ENCODE measurements at regions not wholly inside any gene's neighbourhood (a gene's known extent, or its start where the extent isn't known, plus 50 kb on each side); places are given as distances from the start of the nearest gene placed in this dataset.

GRCh38 chr7:153640586-153640985 is 411.6 kb upstream of the DPP6 start:
- Histone ChIP-seq H3F3A (ENCODE audit: insufficient read depth, low read length, poor library complexity, severe bottlenecking) (no peaks in the 10 kb centered on the region), H3K4me3 (ENCODE audit: low read length) (no peak overlapping the region), H3K27ac (ENCODE audit: low read length) (no peak overlapping the region), H3K36me3 (ENCODE audit: insufficient read depth, low read length) (no peaks in the 10 kb centered on the region), H3K27me3 (ENCODE audit: insufficient read depth, low read depth, low read length) (no peaks in the 10 kb centered on the region), H2AFZ (ENCODE audit: low read depth, low read length) (no peak overlapping the region), H3K9me3 (ENCODE audit: low read length) (no peaks in the 10 kb centered on the region), H4K20me1 (ENCODE audit: insufficient read depth) (no peaks in the 10 kb centered on the region), H3K9ac (ENCODE audit: low read length) (no peak overlapping the region), H3K79me2 (replicated peaks; ENCODE audit: insufficient read depth, low read length) (no peaks in the 10 kb centered on the region), H3K4me2 (ENCODE audit: low read length) (no peak overlapping the region), H3K9me2 (ENCODE audit: insufficient read depth, low read length) (no peaks in the 10 kb centered on the region)
- TF ChIP-seq REST (IDR thresholded peaks at IDR 0.05; ENCODE audit: borderline replicate concordance) (no peak), EP300 (conservative IDR thresholded peaks at IDR 0.05; ENCODE audit: poor library complexity, severe bottlenecking) (no peak), RAD21 (conservative IDR thresholded peaks at IDR 0.05) (no peak), POLR2AphosphoS5 (IDR thresholded peaks at IDR 0.05) (no peak), TAF1 (IDR thresholded peaks at IDR 0.05; ENCODE audit: low read depth) (no peak), SMC3 (conservative IDR thresholded peaks at IDR 0.05; ENCODE audit: poor library complexity) (no peak), EZH2 (IDR thresholded peaks at IDR 0.05; ENCODE audit: borderline replicate concordance, insufficient read depth, low read length, poor library complexity, severe bottlenecking) (no peak), MXI1 (conservative IDR thresholded peaks at IDR 0.05; ENCODE audit: poor library complexity, severe bottlenecking) (no peak)
- TF ChIP-seq, protein P1, sequence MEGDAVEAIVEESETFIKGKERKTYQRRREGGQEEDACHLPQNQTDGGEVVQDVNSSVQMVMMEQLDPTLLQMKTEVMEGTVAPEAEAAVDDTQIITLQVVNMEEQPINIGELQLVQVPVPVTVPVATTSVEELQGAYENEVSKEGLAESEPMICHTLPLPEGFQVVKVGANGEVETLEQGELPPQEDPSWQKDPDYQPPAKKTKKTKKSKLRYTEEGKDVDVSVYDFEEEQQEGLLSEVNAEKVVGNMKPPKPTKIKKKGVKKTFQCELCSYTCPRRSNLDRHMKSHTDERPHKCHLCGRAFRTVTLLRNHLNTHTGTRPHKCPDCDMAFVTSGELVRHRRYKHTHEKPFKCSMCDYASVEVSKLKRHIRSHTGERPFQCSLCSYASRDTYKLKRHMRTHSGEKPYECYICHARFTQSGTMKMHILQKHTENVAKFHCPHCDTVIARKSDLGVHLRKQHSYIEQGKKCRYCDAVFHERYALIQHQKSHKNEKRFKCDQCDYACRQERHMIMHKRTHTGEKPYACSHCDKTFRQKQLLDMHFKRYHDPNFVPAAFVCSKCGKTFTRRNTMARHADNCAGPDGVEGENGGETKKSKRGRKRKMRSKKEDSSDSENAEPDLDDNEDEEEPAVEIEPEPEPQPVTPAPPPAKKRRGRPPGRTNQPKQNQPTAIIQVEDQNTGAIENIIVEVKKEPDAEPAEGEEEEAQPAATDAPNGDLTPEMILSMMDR (IDR thresholded peaks at IDR 0.05; ENCODE audit: poor library complexity, severe bottlenecking), result no peak

DNA sequence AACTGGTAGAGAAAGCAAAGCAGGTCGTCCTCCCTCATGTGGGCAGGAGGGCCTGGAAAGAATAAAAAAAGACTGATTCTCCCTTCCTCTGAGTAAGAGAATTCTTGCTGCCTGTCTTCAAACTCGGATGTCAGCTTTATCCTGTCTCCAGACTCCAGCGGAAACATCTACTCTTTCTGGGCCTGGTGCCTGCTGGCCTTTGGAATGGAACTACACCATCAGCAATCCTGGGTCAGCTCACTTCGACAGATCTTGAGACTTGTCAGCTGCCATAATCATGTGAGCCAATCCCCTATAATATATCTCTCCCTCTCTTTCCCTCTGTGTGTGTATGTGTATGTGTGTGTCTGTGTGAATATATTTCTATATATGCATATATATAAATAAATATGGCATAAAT is 411.0 kb upstream of the DPP6 start:
- no peaks in the 10 kb centered on the region for H3K9me3 ChIP-seq (ENCODE audit: low read length)
- no peak overlapping the region for H3K4me3 ChIP-seq (ENCODE audit: low read length)
- no peak overlapping the region for H3K9ac ChIP-seq (ENCODE audit: low read length)
- H3K79me2 ChIP-seq (replicated peaks; ENCODE audit: insufficient read depth, low read length), result no peaks in the 10 kb centered on the region
- H3F3A ChIP-seq (ENCODE audit: insufficient read depth, low read length, poor library complexity, severe bottlenecking), result no peaks in the 10 kb centered on the region
- no peak for TF ChIP-seq MXI1 (conservative IDR thresholded peaks at IDR 0.05; ENCODE audit: poor library complexity, severe bottlenecking)
- TF ChIP-seq SMC3 (conservative IDR thresholded peaks at IDR 0.05; ENCODE audit: poor library complexity), result no peak
- no peak for TF ChIP-seq RAD21 (conservative IDR thresholded peaks at IDR 0.05)
- no peak for TF ChIP-seq TAF1 (IDR thresholded peaks at IDR 0.05; ENCODE audit: low read depth)
- TF ChIP-seq POLR2AphosphoS5 (IDR thresholded peaks at IDR 0.05), result no peak
- TF ChIP-seq EP300 (conservative IDR thresholded peaks at IDR 0.05; ENCODE audit: poor library complexity, severe bottlenecking), result no peak
- TF ChIP-seq REST (IDR thresholded peaks at IDR 0.05; ENCODE audit: borderline replicate concordance), result no peak
- no peak for TF ChIP-seq EZH2 (IDR thresholded peaks at IDR 0.05; ENCODE audit: borderline replicate concordance, insufficient read depth, low read length, poor library complexity, severe bottlenecking)
- TF ChIP-seq, protein P1 (IDR thresholded peaks at IDR 0.05; ENCODE audit: poor library complexity, severe bottlenecking), result no peak
- no peaks in the 10 kb centered on the region for H3K27me3 ChIP-seq (ENCODE audit: insufficient read depth, low read depth, low read length)
- H4K20me1 ChIP-seq (ENCODE audit: insufficient read depth), result no peaks in the 10 kb centered on the region
- H3K9me2 ChIP-seq (ENCODE audit: insufficient read depth, low read length), result no peaks in the 10 kb centered on the region
- H3K27ac ChIP-seq (ENCODE audit: low read length), result no peak overlapping the region
- H2AFZ ChIP-seq (ENCODE audit: low read depth, low read length), result no peak overlapping the region
- H3K36me3 ChIP-seq (ENCODE audit: insufficient read depth, low read length), result no peaks in the 10 kb centered on the region
- no peak overlapping the region for H3K4me2 ChIP-seq (ENCODE audit: low read length)
